Medulla oblongata (tissue), 1 donor: ENCODE measurements at regions not wholly inside any gene's neighbourhood (a gene's known extent, or its start where the extent isn't known, plus 50 kb on each side); places are given as distances from the start of the nearest gene placed in this dataset.
A peak's percentile ranks its signal among the peaks of the same experiment; 100 is the strongest.
"Not testable (repeated sequence)": the region's sequence is repeated elsewhere in the genome, so short reads cannot be mapped to it uniquely, and the experiment has no call there.

Source experiments
- DNase-seq: peaks from one replicate; pipeline ENCODE4 v3.0.0-alpha.2; 2015; ENCODE audit errors: extremely low spot score

DNA sequence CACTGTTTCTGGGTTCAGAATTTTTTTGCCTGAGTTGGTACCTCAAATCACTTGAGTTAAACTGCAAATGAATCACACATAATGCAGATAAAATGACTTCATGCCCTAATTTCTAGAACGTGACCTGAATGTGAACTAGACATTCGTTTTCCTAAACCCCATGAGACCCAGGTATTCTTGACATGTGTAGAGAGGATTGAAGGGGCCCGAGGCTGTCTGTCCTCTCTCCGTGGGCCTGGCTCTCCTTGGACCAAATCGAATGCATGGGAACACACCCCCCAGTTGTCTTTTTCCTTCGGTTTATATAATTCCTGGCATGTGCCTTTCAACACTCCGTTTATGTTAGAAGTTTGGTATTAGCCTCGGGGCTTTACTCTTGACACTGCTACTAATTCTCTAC lies 262.4 kb upstream of the PLGLB2 start:
- DNase-seq = not testable (repeated sequence)

DNA sequence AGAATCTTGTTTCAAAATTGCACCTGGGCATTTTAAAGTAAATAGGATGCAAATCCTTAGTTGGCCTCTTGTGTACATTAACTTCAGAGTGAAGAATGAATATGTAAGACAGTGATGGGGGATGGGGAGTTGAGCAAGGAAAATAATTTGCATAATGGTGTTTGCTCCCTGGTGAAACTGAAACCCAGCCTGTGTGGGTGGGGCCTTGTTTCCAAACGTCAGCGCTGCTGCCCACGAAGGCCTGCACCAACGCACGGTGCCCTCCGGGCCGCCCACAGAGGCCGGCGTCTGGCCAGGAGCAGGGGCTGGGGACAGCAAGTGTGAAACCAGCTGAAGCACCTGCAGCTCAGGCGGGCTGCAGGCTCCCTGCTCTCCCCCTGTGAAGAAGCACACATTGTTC lies 262.0 kb upstream of the PLGLB2 start:
- not testable (repeated sequence) for DNase-seq

DNA sequence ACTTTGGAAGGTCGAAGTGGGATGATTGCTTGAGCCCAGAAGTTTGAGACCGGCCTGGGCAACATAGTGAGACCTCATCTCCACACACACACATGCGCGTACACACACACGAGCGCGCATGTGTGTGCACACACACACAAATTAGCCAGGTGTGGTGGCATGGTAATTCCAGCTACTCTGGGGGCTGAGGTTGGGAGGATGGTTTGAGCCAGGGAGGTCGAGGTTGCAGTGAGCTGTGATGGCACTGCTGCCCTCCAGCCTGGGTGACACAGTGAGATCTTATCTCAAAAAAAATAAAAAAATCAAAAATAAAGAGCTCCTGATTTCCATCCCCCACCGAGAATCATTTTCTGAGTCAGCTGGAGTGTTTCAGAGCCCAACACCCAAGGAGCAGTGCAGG lies 261.5 kb upstream of the PLGLB2 start:
- DNase-seq = not testable (repeated sequence)

DNA sequence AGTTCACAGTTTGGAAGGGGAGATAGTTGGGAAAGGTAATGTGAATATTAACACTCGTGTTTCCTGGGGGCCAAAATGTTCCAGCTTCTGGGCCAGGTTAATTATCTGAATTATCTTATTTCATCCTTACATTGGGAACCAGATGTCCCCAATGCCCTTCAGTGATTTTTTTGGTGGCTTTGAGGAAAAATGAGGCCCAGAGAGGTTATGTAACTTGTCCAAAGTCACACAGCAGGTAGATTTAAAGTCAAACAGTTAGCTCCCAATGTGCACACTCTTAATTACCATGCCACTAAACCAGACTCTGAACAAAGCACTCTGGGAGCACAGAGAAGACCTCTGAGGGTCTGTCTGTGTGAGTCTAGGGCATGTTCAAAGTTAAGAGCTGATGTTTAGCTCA lies 259.9 kb upstream of the PLGLB2 start:
- not testable (repeated sequence) for DNase-seq

DNA sequence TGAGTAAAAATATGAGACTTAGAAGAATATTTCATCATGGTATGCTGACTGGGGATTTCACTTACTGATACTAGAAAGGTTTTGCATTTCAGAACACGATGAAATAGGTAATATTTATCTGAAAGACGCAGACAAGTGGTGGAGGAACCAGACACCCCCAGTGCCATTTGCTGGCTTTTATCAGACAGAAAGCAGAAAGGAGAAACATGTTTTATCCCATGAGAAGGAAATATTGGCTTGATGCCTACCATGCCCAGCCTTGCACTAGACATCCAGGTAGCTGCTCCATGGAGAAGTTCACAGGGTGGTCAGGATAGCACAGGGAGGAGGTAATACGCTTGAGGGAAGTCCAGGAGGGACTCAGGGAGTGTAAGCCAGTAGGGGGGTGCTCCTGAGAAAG lies 258.9 kb upstream of the PLGLB2 start:
- DNase-seq = not testable (repeated sequence)

DNA sequence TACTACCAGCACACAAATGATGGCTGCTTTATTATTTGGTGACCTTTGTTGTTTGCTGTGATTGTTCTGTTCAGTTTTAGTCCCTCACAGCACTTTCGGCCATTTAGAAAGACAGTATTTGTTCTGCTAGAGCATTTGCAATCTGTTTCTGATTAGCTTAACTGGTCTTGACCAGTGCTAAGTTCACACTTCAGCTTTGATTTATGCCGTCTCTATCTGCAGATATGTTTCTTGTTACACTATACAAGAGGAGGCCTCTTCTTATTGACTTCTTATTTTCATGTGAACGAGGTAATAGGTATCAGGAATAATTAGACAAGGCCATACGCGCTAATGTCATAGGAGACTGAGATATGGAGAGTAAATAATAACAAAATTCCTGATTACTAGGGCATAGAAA lies 253.0 kb upstream of the PLGLB2 start:
- DNase-seq = not testable (repeated sequence)

DNA sequence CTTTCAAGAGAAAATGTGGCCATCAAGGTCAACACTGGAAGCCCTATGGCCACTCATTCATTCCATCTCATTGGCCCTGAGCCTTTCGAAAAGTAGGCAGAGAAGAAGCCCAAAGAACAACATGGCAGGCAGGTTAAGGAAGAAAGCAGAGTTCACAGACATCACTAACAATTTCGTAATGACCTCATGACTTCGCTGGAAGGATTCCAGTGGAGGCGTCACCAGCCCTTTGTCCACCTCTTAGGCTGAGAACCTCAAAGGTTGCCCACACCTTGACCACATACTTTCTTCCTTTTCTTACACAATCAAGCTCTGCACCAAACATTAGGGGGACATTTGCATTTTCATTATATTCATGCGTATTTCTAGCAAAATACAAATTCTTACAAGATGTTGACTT lies 252.4 kb upstream of the PLGLB2 start:
- not testable (repeated sequence) for DNase-seq

DNA sequence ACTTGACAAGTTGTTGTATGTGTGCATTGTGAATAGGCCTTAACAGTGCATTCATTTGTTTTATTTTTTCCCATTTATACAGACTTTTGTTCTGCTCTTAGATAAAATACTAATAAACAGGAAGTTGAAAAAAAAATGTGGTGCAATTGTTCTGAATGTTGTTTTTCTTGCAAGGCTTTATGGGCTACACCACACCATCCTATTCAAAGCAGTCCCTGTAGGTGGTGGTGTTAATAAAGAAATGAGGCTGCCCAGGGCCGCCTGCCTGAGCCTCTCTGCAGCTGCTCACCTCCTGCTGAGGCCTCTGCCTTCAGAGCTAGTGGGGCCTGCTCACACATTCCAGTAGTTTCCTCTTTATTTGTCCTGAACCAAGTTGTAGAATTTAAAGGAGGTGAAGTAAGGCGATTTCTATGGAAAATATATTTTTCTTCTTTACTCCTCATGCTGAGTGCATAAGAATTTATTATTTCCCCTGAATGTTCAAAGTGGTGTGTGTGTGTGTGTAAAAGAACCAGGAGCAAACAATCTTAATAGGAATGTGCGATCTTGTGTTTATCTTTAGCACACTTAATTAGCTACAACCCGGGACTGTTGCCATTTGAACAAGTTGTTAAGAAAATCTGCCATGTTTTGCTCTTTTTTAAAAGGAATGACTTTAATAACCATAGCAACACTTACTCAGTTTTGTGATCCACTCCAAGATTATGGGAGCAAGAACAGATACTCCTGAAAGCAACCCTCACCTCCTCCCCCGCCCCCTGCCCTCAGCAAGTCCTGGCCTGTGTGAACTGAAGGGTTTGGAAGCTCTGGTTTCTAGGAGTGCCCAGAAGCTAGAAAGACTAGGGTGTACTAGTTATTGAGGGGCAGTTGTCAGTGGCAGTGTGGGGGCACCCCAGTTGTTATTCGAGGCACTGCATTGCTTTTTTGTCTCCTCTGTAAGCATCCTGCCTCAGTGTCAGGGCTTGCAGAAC lies 251.6 kb upstream of the PLGLB2 start:
- DNase-seq = peak; percentile 4

DNA sequence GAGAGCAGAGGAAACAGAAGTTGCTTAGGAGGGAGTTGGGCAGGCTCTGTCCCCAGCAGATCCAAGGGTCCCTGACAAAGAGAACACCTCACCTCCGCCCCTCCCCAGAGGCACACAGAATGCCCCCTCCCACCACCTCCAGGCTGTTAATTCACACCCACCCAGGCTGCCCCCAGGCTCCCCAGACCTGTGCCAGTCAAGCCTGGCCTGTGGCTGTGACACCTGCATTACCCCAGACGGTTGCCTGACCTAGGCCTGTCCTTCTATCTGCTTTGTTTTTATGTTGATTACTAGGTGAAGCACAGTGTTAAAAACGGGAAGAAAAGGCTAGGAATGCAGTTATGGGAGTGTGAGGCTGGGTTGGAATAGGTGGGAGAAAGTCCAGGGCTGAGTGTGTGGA lies 250.8 kb upstream of the PLGLB2 start:
- not testable (repeated sequence) for DNase-seq

DNA sequence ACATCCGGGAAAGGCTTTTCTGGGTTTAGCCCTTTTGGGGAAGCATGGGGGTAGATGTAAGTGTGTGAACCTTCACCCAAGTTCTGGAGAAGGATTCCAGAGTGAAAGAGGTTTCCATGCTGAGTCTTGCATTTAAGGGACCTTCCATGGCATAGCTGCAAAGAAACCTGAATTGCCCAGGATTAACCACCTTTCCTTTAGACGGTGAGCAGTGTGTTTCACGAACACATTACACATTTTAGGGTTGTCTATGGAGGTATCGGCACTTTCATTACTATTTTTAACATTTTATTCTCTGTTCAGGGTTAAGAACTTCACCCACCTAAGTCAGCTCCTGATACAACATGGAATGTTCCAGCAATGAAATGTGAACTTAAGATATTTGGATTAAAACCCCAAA lies 250.2 kb upstream of the PLGLB2 start:
- not testable (repeated sequence) for DNase-seq

DNA sequence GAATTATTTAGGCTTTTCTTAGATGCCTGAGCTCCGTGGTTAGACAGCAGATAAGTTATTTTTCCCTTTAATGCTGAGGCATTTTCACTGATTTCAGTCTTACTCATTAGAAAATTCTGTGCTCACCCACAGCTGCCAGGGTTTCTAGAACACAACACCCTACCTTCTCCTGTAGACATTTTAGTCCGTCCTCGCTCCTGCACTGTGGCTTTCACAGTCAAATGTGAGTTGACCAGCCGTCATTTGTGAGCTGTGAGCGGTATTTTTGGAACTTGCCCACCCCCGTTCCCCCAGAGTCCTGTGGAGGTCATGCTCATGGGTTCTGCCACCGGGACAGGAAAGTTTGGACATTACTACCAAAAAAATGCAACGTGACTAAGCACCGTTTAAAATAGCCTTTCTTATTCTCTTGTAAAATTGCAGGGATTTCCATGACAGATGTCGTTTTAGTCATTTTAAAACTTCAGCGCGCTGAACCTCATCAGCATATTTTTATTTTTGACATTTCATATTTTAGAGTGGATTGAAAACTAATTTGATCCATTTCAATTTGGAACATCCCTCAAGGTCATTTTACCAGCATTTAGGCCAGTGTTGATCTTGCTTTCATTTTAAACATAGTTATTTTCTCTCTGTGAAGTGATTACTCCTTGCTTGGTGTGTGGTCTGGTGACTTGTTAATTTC lies 249.6 kb upstream of the PLGLB2 start:
- DNase-seq = not testable (repeated sequence)

DNA sequence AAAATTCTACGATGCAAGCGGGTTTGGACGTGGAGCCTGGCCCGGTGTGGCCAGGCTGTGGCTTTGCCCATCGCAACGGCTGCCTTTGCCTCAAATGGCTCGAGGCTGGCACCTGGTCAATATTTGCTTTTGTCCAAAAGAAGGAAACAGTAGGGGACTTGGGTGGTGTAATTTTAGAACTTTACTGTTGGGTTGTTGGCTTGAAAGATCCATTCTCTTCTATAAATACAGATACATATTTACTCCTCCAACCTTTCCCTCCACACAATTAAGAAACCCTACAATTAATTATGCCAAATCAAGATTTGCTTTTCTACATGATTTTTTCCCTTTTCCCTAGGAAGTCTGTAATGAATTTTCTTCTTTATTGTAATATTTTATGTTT lies 249.0 kb upstream of the PLGLB2 start:
- not testable (repeated sequence) for DNase-seq

DNA sequence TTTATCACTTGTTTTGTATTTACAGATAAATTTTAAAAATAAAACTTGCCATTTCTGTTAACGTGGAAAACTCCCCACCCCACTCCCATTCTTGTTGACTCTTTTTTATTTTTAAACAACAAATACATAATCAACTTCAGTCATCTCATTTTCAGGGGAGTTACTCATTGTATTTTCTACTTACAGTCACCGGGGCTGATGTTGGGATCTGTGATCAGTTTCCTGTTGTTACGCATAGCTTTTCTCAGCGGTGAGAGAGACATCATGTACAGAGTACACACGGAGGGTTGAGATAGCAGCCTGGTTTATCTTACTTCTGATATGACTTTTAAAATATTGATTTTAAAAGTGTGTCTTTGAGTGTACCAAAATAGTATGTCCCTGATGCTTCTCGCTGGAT lies 248.0 kb upstream of the PLGLB2 start:
- DNase-seq = not testable (repeated sequence)

DNA sequence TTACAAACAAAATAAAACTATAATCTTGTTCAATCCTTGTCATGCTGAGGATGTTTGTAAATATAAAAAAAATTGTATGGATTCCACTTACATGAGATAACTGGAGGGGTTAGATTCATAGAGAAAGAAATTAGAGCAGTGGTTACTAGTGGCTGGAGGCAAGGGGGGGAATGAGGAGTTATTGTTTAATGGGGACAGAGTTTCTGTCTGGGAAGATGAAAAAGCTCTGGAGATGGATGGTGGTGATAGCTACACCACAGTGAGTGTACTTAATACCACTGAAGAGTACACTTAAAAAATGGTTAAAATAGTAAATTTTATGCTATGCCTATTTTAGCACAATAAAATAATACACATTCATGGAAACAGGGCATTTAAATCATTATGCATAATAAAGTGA lies 247.5 kb upstream of the PLGLB2 start:
- DNase-seq = not testable (repeated sequence)

DNA sequence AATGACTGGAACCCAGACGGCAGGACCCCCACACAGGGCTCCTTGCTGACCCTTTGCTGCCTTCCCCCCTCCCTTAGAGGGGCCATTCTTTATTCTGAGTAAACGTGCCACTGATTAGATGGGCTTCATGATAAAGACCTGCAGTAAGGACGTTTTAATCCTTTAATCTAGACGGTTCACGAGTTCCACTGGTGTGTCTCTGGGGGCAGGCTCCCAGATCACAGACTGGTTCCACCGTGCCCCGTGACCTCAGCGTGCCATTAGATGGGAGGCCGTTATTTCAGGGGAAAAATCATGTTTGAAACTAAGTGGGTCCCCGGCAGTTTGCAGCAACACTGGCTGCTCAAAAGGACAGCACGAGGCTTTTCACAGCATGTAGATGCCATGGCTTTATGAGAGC lies 246.9 kb upstream of the PLGLB2 start:
- not testable (repeated sequence) for DNase-seq

DNA sequence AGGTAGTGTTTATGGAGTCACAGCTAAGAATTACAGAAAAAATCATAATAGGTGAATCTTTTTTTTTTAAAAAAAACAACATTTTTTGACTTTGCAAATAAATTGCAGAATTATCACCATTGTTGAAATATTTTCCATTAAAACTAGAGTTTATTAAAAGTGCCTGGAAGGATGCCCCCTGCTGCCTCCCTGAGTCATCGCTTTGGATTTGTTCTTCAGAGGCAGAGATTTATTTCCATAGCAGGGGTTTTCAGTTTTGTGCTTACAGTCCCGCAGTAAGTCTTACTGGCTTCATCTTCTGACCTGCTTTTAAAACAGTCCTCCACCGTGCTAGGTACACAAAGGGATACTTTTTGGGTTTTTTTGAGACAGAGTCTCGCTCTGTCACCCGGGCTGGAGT lies 244.9 kb upstream of the PLGLB2 start:
- DNase-seq = not testable (repeated sequence)

DNA sequence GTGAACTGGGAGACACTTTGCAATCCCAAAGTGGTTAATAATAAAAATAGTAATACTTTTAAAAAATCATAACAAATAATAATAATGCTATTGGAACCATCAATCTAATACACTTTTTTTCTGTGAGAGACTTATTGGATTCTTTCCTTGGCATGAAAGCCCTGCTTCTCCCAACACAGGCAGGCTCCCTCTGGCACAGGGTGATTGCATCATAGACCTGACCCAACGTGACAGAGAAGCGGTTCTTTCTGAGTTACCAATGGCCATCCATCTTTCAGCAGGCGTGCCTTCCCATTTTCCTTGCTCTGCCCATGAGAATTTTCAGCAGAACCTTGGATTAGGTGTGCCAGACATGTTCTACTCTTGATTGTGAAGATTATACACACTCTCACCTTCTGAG lies 242.6 kb upstream of the PLGLB2 start:
- DNase-seq = not testable (repeated sequence)

DNA sequence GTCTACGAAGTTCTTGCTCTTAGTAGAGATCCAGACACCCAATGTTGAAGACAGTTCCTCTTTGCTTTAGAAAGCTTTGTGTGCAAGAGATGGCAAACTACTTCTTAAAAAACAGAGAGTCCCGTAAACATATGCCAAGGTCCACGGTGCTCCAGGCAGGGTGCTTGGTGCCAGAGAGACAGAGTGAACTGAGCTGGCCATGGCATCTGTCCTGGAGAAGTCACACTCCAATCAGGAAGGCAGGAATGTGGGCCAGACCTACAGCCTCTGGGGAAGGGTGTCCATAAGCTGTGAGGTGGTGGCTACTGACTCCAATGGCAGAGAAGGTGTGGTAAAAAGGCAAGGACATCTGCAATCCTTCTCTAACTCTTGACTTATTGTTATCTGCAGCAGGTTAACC lies 242.0 kb upstream of the PLGLB2 start:
- not testable (repeated sequence) for DNase-seq

DNA sequence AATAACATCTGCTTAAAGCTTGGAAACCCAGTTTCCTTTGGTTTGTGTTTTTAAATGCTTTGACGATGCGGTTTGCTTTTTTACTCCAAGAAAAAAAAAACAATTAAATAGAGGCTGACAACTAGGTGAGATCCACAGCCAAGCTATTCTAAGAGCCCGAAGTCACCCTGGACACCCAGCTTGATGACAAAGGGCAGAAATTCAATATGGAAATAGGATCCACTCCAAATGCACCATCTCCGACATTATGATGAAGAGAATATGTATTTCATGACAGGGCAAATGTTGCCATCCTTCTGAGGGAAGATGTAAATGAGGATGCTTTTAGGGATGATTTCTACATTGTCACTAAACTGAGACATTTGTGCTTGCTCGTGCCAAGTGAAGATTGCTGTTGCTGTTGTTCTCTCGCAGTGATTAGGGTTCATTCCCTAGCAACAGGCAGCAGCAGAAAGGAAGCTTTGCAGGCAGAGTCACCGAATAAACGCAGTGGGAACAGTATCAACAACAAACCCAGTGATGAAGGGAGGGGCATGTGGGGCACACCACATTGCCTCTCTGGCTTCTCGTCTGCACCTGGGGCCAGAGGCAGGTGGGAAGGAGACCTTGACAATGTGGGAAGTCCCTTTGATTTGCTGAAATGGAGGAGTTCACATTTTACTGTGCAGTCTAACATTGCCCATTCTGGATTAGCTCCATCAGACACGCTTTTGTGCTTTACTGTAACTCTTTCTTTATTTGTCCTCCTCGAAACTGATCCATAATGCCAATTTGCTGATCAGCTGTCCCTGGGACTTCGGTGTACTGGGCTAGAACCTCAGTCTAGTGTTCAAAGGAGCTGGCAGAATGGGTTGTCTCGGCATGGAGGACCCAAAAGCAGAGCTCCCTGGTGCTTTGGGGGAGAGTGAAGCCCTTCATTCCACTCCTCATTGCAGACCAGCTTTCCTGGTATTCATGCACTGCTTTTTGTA lies 240.2 kb upstream of the PLGLB2 start:
- not testable (repeated sequence) for DNase-seq

DNA sequence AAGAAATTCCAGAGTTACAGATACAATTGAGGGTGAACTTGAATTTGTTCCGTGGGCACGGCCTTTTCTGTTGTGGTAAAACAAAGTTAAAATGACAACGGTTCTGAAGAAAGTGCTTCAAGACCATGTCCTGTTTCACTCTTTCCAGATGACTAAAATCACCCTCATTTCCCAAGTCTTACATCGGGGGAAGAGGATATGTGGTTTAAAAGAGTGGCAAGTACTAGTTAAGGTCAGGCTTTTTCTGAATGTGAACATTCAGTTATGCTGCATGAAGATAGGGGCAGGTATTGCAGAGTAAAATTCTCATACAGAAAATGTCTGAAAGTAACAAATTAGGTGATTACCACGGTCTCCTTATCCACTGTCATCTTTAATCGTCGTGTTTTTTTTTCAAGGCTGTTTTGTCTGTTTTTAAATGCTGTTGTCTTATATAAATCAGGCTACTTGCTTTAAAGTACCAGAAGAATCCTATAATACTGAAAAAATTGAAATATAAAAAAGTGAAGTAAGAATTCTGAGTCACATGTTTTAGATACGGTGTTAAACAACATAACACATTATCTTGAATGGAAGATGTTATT lies 236.6 kb upstream of the PLGLB2 start:
- DNase-seq = not testable (repeated sequence)

DNA sequence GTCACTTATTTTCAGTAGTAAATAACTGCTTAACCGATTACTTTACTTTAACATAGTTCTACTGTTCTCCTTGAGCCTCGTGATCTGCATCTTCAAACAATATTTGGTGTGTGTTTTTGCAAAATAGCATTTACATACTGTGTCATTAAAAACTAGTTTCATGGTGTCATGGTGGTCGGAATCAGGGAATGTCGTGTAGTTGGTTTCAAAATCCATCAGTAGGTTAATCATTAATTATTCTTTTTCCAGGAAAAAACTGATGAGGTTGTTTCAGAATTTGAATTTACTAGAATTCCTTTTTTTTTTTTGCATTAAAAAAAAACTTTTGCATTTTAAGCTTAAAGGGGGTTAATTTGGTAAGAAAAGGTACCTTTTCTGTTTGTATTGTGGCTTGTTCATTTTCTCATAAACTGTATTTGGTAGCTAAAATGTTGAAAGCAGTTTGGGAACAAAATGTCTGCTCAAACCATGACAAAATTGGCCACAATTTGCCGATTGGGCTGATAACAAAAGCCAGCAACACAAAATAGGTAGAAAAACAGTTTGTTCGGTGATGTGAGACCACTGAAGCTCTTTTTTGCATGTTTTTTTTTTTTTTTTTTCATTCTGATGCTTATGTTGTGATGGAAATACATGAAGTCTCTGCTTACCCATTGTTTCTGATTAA lies 234.9 kb upstream of the PLGLB2 start:
- not testable (repeated sequence) for DNase-seq
